GM21447 (cell line): ENCODE measurements at regions not wholly inside any gene's neighbourhood (a gene's known extent, or its start where the extent isn't known, plus 50 kb on each side); places are given as distances from the start of the nearest gene placed in this dataset.
A peak's percentile ranks its signal among the peaks of the same experiment; 100 is the strongest.

ENCODE experiments used
- ATAC-seq: cut with Tn5 transposase; IDR thresholded peaks from one replicate; pipeline ENCODE4 v1.9.1; 2021; ENCODE audit not compliant: unreplicated experiment

DNA sequence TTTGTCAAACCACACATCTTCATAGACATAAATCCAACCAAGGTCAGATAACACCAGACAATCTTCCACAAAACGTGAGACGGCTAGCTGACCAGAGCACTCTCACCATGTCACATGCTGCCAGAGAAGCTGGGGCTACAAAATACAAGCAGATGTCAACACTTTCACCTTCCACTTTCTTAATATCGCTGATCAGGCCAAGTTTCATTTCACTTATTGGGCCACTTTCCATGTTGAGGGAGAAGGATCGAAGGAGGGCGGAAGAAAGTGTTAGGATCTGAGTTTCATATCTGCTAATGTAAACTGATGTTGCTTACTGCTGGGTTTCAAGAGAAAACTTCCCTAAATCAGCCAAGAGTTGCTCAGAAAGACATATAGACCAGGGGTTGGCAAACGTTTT is 177.0 kb upstream of the PRDM1 start:
- no peak for ATAC-seq

DNA sequence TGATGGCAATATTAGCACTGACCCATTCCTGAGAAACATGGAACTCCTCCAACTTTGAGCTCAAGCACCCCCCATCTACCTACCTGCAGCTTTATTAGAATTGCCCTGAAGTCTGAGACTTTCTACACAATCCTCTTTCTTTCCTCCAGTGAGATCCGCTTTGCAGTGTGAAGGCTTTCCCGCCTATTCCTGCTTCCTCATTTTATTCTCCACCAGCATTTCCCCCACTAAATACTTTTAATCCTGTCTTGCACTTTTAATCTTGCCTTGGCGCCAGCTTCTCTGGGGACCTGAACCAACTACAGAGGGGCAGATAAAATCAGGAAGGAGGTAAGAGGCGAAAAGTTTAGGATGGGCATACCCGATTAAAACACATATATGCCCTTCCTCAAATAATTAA is 178.1 kb upstream of the PRDM1 start:
- no peak for ATAC-seq

DNA sequence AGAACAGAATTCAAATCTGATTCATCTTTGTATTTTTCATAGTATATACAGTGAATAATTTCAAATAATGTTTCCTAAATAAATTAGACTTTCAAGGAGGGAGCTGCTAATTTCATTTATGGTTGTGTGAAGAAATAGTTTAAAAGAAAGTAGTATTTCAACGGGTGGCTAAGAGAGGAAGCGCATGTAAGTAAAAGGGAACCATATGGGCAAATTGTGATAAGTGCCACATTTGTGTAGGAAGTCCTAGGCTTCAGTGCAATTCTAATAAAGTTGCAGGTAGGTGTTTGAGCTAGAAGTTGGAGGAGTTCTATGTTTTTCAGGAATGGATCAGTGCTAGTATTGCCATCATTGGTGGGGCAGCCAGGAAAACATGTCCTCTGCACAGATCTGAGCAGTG is 178.8 kb upstream of the PRDM1 start:
- ATAC-seq = no peak

DNA sequence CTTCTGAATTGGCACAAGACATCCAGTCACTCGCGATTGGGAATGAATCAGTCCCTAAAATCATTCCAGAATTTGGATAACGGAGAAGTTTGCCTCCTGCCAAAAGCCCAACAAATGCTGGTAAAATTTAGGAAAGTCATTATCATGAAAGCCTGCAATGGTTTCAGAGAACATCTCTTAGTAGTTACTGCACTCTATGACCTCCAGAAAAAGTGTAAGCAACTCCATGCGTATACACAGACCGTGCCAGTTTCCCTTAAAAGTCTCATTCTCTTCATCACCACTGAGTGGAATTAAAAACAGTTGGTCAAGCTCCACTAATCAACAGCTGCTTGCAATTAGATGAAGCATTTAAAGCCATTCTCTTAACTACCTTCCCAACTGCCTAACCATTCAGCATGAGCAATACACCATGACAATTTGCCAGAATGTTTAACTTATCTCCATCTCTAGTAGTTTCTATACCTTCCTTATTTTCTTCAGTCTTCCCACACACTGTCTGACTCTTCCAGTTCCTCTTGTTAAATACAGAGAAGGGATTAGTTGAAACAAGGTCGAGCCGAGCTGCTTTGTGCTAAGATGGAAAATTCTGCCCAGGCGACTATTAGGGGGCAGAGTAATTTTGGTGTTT is 183.6 kb upstream of the PRDM1 start:
- ATAC-seq = no peak

DNA sequence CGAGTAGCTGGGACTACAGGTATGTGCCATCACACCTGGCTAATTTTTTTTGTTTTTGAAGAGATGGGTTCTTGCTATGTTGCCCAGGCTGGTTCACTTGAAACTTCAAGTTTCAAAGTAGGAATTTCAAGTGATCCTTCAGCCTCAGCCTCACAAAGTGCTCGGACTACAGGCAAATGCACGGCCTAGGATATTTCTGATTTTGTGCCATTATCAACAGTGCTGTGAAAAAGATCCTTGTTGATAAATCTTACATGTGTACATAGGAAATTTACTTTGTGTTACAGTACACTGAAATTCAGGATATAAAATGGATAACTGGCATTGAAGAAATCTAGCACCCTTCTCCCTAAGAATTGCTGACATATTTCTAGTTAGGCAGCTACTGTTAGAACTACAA is 184.6 kb upstream of the PRDM1 start:
- no peak for ATAC-seq

DNA sequence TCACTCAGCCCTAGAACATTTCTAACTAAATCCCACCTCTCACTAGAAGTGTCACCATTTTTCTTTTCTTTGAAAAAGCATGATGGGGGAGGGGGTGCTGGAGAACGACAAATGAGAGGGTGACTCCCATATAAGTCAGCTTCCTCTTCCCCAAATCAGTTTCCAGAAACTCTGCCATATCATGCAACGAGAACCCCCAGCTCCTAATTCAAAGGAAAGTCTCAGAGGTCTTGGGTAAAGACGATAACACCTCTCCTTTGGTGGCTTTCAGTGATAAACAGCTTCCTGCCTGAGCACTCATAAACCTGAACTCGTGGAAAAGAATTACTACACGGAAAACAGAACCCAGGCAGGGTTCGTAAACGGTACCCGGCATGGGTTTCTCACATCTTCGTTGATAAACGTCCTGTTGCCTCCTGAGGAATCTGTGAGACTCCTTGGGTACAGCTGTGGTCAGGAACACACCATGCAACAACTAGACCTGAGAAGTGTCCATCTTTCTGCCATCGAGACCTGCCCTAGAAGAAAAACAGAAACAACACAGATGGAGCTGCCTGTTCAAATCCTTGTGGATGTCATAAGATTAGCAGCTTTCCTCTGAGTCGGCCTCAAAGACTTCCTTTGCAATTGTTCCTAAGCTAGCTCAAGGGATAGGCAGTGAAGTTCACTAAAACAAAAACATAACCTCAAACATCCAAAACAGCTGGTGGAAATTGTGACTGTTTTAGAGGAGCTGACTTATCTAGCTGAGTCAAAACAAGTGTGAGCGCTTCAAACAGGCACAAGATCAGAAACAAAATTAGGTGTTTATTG is 185.8 kb upstream of the PRDM1 start:
- no peak for ATAC-seq

DNA sequence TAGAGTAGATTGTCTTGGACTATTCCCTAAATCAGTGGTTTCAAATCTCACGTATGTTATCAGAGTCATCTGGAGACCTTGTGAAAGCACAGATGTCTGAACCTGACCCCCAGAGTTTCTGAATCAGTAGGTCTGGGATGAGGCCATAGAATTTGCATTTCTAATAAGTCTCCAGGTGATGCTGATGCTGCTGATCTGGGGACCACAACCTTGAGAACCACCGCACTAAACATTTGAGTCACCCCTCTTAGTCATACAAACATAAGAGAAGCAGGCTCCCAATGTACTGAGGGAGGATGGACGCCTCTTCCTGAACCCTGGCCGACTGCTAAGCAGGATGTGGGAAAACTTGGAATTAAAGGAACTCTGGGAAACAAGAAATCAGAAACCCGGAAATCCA is 187.8 kb upstream of the PRDM1 start:
- peak; percentile 76 for ATAC-seq

DNA sequence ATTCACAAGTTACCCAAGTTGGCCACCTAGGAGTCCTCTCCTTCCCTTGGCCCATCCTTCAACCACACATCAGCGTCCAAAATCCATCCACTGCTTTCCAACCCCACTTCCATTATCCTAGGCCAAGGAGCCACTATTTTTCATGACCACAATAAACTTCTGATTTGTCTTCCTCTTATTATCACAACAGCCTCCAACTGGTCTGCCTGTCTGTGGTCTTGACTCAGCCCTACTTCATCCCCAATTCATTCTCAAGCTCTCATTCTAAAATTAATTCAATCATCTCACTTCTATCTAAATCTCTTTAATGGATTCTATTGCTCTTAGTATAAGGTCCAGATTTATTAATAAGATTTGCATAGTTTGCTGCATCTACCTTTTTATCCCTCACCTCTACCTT is 189.0 kb upstream of the PRDM1 start:
- no peak for ATAC-seq

DNA sequence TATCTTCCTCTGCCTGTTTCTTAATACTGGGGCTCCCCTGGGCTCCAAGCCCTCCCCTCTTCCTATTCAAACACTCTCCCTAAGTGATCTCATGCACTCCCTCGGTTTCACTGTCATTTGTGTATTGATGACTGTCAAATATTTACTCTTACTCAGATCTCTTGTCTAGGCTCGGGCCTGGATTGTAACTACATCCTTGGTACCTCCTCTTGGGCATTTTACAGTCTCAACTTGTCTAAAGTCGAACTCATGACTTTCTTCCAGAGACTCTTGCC is 189.4 kb upstream of the PRDM1 start:
- ATAC-seq = no peak

DNA sequence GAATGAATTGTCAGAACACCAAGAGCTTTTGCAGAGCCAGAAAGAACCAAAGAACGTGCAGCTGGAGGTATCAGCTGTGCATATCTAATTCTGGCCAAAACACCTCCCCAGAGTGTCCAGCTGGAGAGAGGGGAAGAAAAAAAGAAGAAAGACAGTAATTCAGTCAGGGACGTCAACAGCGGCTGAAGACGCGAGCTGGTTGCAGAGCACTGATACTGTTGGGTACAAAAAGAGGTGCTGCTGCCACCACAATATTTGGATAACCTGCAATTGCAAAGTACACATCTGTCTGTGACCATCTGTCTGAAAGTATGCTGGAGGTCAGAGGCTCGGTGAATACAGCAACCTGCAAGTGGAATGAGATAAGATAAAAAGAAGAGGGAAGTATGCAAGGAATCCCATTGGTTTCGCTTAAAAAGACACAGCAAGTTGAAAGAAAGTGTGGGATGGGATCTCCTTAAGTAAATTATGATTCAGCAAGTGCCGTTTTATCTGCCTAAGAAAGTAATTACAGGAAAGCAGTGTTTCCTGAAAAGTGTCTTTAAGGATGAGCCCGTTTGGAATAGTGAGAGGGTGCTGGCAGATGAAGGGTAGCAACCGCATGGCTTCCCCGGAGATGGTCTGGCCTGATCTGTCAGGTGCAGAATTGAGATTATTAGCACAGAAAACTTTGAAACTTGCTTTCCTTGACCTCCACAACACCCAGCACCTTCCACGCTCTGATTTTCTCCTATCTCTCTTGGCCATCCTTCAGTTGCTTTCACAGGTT is 189.9 kb upstream of the PRDM1 start:
- ATAC-seq = no peak

DNA sequence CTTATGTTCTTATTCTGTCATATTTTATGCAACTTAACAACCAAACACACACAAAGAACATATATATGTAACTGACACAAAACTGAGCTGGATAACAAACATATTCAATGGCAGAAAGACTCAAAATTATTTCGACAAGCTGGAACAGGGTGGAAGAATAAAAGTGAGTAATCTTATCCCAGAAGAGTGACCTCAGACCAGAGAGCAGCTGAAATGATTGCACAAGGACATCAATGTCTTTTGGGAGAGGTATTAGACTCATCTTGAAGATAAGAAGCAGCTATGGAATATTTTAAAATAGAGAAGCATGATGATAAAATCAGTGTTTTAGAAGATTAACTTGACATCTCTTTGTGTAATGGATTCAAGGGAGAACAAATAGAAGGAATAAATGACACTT is 191.6 kb upstream of the PRDM1 start:
- ATAC-seq = no peak

DNA sequence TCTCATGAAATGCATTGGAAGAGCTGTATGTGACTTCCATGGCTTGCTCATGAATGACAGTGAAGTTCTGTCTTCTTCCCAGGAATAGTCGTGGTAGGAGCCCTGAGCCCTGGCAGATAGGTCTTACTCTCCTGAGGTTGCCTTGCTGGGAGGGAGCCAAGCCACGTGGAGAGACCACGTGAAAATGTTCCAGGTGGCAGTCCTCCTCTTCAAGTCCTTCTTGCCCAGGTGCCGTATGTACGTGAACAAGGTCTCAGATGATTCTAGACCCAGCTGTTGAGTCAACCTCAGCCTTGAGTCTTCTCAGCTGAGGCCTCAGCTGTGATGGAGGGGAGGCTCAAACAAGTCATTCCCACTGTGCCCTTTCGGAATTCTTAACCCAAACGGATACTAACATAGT is 192.4 kb upstream of the PRDM1 start:
- ATAC-seq = no peak

DNA sequence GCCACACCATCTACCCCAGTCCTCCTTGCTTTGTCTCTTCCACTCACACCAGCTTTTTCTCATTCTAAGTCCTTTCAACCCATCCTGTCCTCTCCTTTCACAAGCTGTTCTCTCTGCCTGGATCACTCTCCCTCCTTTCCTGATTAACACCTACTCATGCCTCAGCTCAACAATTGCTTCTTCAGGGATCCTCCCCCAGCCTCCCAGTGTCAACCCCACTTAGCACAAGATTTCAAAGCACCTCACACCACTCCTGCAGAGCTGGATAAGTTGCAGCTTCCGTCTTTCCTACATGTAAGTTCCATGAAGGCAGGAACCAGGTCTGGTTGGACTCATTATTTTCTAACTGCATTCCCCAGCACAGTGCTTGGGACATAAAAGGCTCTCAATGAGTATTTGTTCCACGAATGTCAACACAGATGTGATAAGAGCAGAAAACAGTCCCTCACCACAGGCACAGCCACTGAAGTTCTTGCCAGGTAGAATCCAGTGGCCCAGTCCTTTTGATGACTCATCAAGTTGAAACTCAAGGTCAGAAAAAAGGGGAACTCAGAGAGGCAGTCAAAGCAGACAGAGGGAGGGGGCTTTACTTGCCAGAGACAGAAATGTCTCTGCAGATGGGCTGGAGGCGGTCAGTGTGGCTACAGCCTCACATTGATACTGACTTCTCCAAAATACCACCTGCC is 193.4 kb upstream of the PRDM1 start:
- ATAC-seq = peak; percentile 84

DNA sequence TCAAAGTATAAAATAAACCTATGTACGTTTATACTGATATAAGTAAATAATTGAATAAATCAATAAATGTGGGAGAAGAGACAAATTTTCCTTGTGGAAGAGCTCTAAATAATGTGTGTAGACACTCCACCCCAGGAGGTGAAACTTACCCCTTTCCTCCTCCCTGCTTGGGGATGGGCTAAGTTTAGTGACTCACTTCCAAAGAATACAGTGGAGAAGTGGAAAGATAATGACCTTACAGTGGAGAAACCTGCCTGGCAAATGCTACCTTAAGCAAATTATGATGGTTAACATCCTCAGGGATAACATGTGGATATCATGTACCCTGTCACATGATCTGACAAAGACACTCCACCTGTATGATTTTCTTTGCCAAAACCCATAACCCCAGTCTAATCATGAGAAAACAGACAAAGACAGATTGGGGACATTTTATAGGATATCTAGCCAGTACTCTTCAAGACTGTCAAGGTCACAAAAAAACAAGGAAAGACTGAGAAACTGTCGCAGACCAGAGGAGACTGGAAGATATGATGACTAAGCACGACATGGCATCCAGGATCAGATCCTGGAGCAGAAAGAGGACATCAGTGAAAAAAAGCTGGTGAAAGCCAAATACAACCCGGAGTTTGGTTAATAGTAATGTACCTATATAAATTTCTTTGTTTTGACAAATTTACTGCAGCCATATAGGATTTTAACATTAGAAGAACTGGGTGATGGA is 195.5 kb upstream of the PRDM1 start:
- ATAC-seq = no peak

DNA sequence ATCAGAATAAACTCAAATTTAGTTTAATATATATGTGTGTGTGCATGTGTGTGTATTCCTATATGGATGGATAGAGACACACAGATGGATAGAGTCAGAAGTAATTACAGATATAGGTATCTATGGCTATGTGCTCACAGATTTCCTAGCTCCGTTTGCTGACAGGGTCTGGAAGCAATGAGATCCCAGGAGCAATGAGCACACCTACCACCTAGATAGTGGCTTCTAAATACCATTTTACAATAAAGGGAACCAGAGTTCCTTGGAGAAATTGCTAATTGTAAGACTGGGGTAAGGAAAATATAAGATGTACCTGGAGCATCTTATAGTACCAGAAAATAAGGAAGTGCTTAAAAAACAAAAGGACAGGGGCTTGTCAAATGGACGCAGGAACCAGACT is 196.2 kb upstream of the PRDM1 start:
- no peak for ATAC-seq

DNA sequence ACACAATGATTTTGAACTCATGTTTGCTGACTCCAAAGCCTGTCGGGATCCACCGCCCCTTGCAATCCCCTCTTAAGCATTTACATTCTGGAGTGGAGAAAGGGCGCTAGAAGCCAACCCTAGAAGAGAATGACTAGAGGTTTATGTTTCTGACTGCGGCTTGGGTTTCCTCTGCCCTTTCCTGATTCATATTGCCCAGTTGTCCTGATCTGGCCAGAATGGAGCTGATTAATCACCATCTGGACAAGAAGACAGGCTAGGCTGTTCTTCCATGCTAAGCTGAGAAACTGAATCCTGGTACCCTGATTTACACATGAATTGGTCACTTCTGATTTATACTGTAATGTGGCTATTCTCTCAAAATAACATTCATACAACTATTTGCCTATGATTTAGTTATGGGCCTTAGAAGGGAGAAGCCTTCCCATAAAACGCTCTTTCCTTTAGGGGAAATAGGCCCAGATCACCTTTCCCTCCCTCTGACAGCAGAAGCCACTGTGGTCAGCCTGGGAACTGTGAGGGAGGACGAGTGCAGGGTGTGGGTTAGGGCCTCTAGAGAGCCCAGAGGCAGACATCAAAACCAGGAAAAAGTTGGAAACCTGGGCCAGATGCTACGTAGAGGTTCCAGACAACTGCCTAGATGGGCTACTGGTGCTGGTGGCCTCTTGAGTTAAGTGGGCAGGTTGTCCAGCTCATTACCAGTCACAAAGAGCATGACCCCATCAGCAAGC is 199.2 kb upstream of the PRDM1 start:
- ATAC-seq = no peak

DNA sequence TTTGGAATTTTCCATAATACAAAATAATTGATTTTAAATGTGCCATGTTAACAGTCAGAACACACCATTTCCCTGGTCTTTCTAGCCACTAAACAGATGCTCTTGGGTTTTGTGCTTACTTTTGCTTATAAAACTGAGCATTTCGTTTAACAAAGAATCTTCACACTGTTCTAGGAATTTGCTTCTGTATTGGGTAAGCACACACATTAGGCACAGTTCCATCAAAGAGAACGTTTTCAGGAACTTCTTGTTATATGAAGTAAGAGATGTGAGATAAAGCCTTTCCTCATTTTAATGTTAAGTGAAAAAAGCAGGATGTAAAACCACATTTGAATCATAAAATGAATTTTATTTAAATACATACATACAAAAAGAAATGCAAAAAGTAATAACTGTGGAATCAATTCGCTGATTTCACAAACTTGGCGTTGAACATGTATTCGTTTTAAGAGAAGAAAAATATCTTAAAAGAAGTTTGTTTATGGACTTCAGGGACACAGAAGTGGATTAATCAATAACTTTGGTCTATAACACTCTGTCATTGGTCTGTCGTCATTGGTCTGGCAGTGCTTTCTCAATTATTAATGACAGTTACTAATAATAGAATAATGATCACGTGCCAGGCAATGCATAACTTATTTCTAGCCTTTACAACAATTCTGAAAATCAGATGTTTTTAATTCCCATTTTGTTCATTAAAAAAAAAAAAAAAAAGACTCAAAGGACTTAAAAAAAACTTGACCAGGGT is 199.9 kb upstream of the PRDM1 start:
- no peak for ATAC-seq

DNA sequence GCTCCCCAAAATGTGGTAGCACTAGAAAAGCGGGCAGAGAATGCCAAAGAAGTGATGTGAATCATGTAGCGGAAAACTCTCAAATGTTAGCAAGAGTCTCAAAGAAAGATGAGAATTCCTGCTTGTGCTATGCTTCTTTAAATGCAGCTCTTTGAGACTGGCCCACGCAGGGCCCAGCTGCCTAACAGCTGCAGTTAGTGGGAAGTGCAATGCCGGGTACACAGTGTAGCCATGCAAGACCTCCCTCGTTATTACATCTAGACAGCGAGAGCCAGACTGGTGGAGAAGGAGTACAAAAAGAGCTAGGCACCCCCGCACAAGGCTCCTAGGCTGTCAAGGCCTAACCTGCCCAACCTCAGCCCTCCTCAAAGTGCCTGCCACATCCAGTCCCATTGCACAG is 201.7 kb upstream of the PRDM1 start:
- ATAC-seq = no peak

DNA sequence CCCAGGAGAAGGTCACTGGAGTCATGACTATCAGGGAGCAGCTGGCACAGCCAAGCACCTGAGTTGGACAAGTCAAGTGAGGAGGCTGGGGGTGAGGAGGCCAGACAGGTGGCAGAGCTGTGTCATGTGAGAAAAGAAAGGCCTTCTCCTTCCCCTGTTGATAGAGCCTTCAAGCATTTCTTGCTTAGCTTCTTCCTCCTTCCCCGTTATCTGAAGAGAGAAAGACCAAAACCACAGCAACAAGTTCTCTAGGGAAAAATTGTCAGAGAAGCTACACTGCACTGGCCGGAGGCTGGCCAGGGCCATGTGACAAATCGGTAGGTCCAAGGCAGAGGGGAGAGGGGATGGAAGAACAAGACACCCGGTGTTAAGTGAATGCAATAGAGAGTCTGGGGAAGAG is 202.1 kb upstream of the PRDM1 start:
- no peak for ATAC-seq

DNA sequence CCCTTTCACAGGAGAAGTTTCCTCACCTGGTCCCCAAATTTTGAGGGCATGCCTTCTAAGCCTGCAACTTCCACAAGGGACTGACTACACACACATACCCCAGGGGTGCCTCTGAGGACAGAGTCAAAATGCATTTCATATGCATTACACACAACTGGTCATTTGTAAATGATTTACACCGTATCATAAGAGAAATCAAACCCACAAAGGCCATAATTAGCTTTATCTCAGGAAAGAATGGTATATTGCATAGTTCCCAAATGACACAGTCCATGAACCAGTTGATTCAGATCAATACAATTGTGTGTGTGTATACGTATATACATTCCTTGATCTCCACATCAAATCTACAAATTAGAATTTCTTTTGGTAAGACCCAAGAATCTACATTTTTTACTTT is 203.3 kb upstream of the PRDM1 start:
- no peak for ATAC-seq
